Right renal pelvis (tissue), 4 donors: ENCODE measurements at regions not wholly inside any gene's neighbourhood (a gene's known extent, or its start where the extent isn't known, plus 50 kb on each side); places are given as distances from the start of the nearest gene placed in this dataset.

ENCODE experiments used
- DNase-seq, 4 donors: peaks; one replicate each; pipeline ENCODE4 v3.0.0-alpha.2; 2013; ENCODE audit warnings: low read depth in 4 of 4, low spot score in 3 of 4, missing footprints in 1 of 4

- no peak for DNase-seq
These were observed 266.3 kb downstream of the FBXW7 start for GRCh38 chr4:152269448-152270191.

GRCh38 chr4:152267811-152268210 lies 268.1 kb downstream of the FBXW7 start:
- DNase-seq: no peak

- DNase-seq: no peak
These were observed 268.9 kb downstream of the FBXW7 start for GRCh38 chr4:152266831-152267480.

GRCh38 chr4:152265149-152265621 lies 270.7 kb downstream of the FBXW7 start:
- no peak for DNase-seq

- no peak for DNase-seq
These were observed 271.8 kb downstream of the FBXW7 start for GRCh38 chr4:152264106-152264505.

- DNase-seq: no peak
These were observed 276.0 kb downstream of the FBXW7 start for GRCh38 chr4:152259866-152260265.

GRCh38 chr4:152258804-152259708 lies 276.8 kb downstream of the FBXW7 start:
- DNase-seq: peak in 2 of 4 donors; percentile 18 to 24

GRCh38 chr4:152258391-152258790 lies 277.5 kb downstream of the FBXW7 start:
- DNase-seq: no peak

GRCh38 chr4:152257601-152258066 lies 278.3 kb downstream of the FBXW7 start:
- DNase-seq: no peak

GRCh38 chr4:152256996-152257395 lies 278.9 kb downstream of the FBXW7 start:
- DNase-seq: no peak

- no peak for DNase-seq
These were observed 280.5 kb downstream of the FBXW7 start for GRCh38 chr4:152255437-152255836.

GRCh38 chr4:152248347-152248746 lies 287.5 kb downstream of the FBXW7 start:
- DNase-seq: no peak

- no peak for DNase-seq
These were observed 288.5 kb downstream of the FBXW7 start for GRCh38 chr4:152247271-152247975.

GRCh38 chr4:152246659-152247058 lies 289.2 kb downstream of the FBXW7 start:
- DNase-seq: no peak

GRCh38 chr4:152245680-152246079 lies 290.2 kb downstream of the FBXW7 start:
- no peak for DNase-seq

GRCh38 chr4:152244659-152245058 lies 291.2 kb downstream of the FBXW7 start:
- DNase-seq: no peak

- no peak for DNase-seq
These were observed 291.8 kb downstream of the FBXW7 start for GRCh38 chr4:152243896-152244595.

GRCh38 chr4:152243206-152243605 lies 292.7 kb downstream of the FBXW7 start:
- no peak for DNase-seq

- DNase-seq: no peak
These were observed 295.7 kb downstream of the FBXW7 start for GRCh38 chr4:152240232-152240631.

- no peak for DNase-seq
These were observed 296.7 kb downstream of the FBXW7 start for GRCh38 chr4:152239216-152239615.
